Gastroesophageal sphincter (tissue), 4 donors: ENCODE measurements at regions not wholly inside any gene's neighbourhood (a gene's known extent, or its start where the extent isn't known, plus 50 kb on each side); places are given as distances from the start of the nearest gene placed in this dataset.

Source experiments
- ATAC-seq: fragments of 150-250 bp; one replicate; pipeline ENCODE4 v1.9.1; 2016; ENCODE audit warnings: mild to moderate bottlenecking, moderate library complexity
- H3K27ac ChIP-seq, 4 donors: fragments of 200-600 bp; sonication (generic) in 3 of 4; 1 replicate in 3 of 4; 2 replicates in 1 of 4; pipeline ENCODE4 v1.5.1; 2016 to 2019
- H3K27me3 ChIP-seq: fragments of 200-600 bp; sonication (generic); one replicate; pipeline ENCODE4 v1.5.1; 2019
- H3K36me3 ChIP-seq, 2 donors: fragments of 200-600 bp; sonication (generic); one replicate each; pipeline ENCODE4 v1.5.1; 2019; ENCODE audit warnings: control low read depth in 1 of 2
- H3K4me1 ChIP-seq, 3 donors: fragments of 200-600 bp; sonication (generic); 1 replicate in 2 of 3; 2 replicates in 1 of 3; pipeline ENCODE4 v1.5.1; 2016 to 2019; ENCODE audit warnings: control low read depth in 2 of 3
- H3K4me3 ChIP-seq, 2 donors: fragments of 200-600 bp; sonication (generic); one replicate each; pipeline ENCODE4 v1.5.1; 2019; ENCODE audit warnings: mild to moderate bottlenecking in 1 of 2, moderate library complexity in 1 of 2
- H3K9me3 ChIP-seq, 3 donors: fragments of 200-600 bp; sonication (generic); one replicate each; pipeline ENCODE4 v1.5.1; 2017 to 2019; ENCODE audit warnings: control low read depth in 2 of 3
- CTCF ChIP-seq, 4 experiments: fragments of 200-600 bp in 2 of 4; fragments of 450-650 bp in 2 of 4; sonication (generic) in 1 of 4; IDR thresholded peaks; one replicate each; pipeline ENCODE4 v1.5.1; 2017 to 2019; ENCODE audit warnings: antibody characterized with exemption in 4 of 4, mild to moderate bottlenecking in 2 of 4, moderate library complexity in 2 of 4
- EP300 ChIP-seq: sonication (generic); formaldehyde crosslinking; IDR thresholded peaks from one replicate; pipeline ENCODE4 v1.6.1; 2017; ENCODE audit warnings: antibody characterized with exemption, mild to moderate bottlenecking
- POLR2A ChIP-seq, 2 donors: fragments of 450-650 bp; IDR thresholded peaks; one replicate each; pipeline ENCODE4 v1.6.1; 2017; ENCODE audit warnings: antibody characterized with exemption in 2 of 2, mild to moderate bottlenecking in 2 of 2, moderate library complexity in 1 of 2
- POLR2AphosphoS5 ChIP-seq: sonication (generic); formaldehyde crosslinking; IDR thresholded peaks from one replicate; pipeline ENCODE4 v1.6.1; 2017; ENCODE audit warnings: antibody characterized with exemption
- WGBS, 2 donors: methylation state at CpG; one replicate each; pipeline ENCODE4 v1.1.5; 2018; ENCODE audit warnings: low coverage in 1 of 2; 5-methylcytosine and 5-hydroxymethylcytosine counted together

DNA sequence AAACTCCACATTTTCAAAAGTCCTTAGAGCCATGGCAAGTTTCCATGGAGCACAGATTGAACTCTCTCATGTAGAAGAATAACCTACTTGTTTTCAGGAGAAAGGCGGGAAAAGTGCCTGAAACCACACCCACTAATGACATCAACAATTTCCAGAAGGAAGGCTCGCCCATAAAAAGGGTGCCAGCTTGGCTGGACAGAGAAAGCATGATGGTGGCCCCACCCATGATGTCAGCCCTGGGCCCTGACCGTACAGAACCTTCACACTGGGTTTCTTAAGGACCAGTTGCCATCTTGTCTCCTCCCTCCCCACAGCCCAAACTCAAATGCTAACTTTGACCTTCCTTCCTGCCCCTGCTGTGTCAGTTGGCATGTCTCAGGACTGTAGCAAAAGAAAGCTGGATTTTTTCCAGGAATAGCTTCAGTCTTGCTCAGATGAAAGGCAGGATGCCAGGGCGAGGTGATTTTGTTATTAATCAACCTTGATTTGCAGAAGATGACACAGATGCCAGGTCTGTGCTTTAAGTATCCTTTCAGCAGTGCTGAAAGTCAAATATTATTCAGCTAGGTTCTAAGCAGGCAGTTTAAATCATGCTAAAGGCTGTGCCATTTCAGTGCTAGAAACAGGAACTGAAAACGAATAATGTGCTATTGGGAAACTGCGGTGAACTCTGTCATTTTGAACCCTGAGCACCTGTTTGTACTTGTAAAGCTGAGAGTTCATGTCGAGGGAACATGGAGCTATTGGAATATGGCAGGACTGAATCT lies 89.5 kb upstream of the RFC3 start:
- Histone ChIP-seq H3K9me3 (no peaks in the 10 kb centered on the region), H3K4me1 (peaks cover 0 to 21% (median 8%) of the 10 kb centered on the region in 3 donors), H3K36me3 (no peaks in the 10 kb centered on the region), H3K27me3 (no peaks in the 10 kb centered on the region), H3K4me3 (no peak overlapping the region), H3K27ac (peak overlapping the region; percentile 45 to 57 (median 50))
- TF ChIP-seq EP300: no peak
- TF ChIP-seq POLR2A (IDR thresholded peaks at IDR 0.05): no peak
- TF ChIP-seq CTCF (IDR thresholded peaks at IDR 0.05): no peak
- no peak for TF ChIP-seq POLR2AphosphoS5
- WGBS, 2 donors: 52 to 63% methylated on average over 5 to 6 of the region's 7 CpGs
- ATAC-seq: peak; percentile 46

GRCh38 chr13:33730147-33730546 lies 87.8 kb upstream of the RFC3 start:
- no peaks in the 10 kb centered on the region for H3K9me3 ChIP-seq
- H3K4me3 ChIP-seq: no peak overlapping the region
- ATAC-seq: peak; percentile 47
- H3K36me3 ChIP-seq: no peaks in the 10 kb centered on the region
- H3K27me3 ChIP-seq: no peaks in the 10 kb centered on the region
- H3K27ac ChIP-seq: peak overlapping the region in 1 of 4 donors; percentile 10
- 71 to 91% methylated on average over 1 of the region's 1 CpG for WGBS, 2 donors
- no peak for TF ChIP-seq EP300
- no peak for TF ChIP-seq POLR2A (IDR thresholded peaks at IDR 0.05)
- peaks cover 0 to 11% (median 5%) of the 10 kb centered on the region in 3 donors for H3K4me1 ChIP-seq

DNA sequence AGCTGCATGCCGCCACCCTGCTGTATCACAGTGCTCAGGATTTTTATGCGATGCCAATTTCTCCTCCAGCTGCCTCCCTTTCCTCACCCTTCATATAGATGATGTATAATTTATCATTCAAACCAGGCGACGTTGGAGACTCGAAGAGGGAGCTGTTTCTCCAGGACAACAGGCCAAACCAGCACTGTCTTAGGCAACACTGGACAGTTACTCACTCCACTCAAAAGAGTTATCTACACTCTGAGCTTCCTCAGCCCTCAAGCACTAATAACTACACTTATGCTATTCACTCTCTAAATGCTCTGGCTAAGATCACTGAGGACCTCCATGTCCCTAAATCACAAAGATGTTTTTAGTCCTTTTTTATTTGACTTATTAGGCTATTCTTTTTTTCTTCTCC lies 87.3 kb upstream of the RFC3 start:
- Histone ChIP-seq H3K9me3 (no peaks in the 10 kb centered on the region), H3K36me3 (no peaks in the 10 kb centered on the region), H3K4me1 (peaks cover 0 to 11% (median 5%) of the 10 kb centered on the region in 3 donors), H3K27ac (no peak overlapping the region), H3K4me3 (no peak overlapping the region), H3K27me3 (no peaks in the 10 kb centered on the region)
- ATAC-seq: peak; percentile 15
- WGBS, 2 donors: 90 to 91% methylated on average over 5 of the region's 5 CpGs
- TF ChIP-seq CTCF (IDR thresholded peaks at IDR 0.05): no peak

GRCh38 chr13:33735276-33735675 lies 82.7 kb upstream of the RFC3 start:
- TF ChIP-seq POLR2A (IDR thresholded peaks at IDR 0.05) (no peak), POLR2AphosphoS5 (no peak), CTCF (IDR thresholded peaks at IDR 0.05) (no peak), EP300 (no peak)
- H3K9me3 ChIP-seq: no peaks in the 10 kb centered on the region
- H3K27me3 ChIP-seq: no peaks in the 10 kb centered on the region
- no peaks in the 10 kb centered on the region for H3K36me3 ChIP-seq
- no peak overlapping the region for H3K27ac ChIP-seq
- 67% methylated on average over 1 of the region's 1 CpG; no CpG with 5 or more reads in 1 of the 2 donors for WGBS, 2 donors
- ATAC-seq: no peak
- H3K4me1 ChIP-seq: peaks cover 0 to 2% (median 0%) of the 10 kb centered on the region in 3 donors
- no peak overlapping the region for H3K4me3 ChIP-seq

GRCh38 chr13:33739254-33739653 lies 78.7 kb upstream of the RFC3 start:
- no peak for ATAC-seq
- TF ChIP-seq CTCF (IDR thresholded peaks at IDR 0.05) (no peak), EP300 (no peak), POLR2A (IDR thresholded peaks at IDR 0.05) (no peak), POLR2AphosphoS5 (no peak)
- no peaks in the 10 kb centered on the region for H3K27me3 ChIP-seq
- H3K27ac ChIP-seq: no peak overlapping the region
- H3K4me1 ChIP-seq: peaks cover 0 to 2% (median 0%) of the 10 kb centered on the region in 3 donors
- 71 to 85% methylated on average over 3 to 4 of the region's 4 CpGs for WGBS, 2 donors
- no peaks in the 10 kb centered on the region for H3K36me3 ChIP-seq
- H3K9me3 ChIP-seq: no peaks in the 10 kb centered on the region
- H3K4me3 ChIP-seq: no peak overlapping the region
